Cardiac muscle cell (in vitro differentiated cells and primary cell): ENCODE measurements at regions not wholly inside any gene's neighbourhood (a gene's known extent, or its start where the extent isn't known, plus 50 kb on each side); places are given as distances from the start of the nearest gene placed in this dataset.

Experiments used
- DNase-seq, 2 donors: peaks; one replicate each; pipeline versions ENCODE4 v3.0.0 to v3.0.0-alpha.2; 2010 to 2017; ENCODE audit warnings: low read depth in 1 of 2, low spot score in 1 of 2
- H3K27ac ChIP-seq: fragments of 200-600 bp; sonication (generic); 2 replicates; pipeline ENCODE4 v1.5.1; 2016
- H3K27me3 ChIP-seq: fragments of 200-600 bp; sonication (generic); 2 replicates; pipeline ENCODE4 v1.6.0; 2016; ENCODE audit warnings: control low read depth
- H3K36me3 ChIP-seq: fragments of 200-600 bp; sonication (generic); 2 replicates; pipeline ENCODE4 v1.5.1; 2016; ENCODE audit warnings: control low read depth
- H3K4me1 ChIP-seq: fragments of 200-600 bp; sonication (generic); 2 replicates; pipeline ENCODE4 v1.8.1; 2017; ENCODE audit warnings: low read depth, mild to moderate bottlenecking, mixed run types
- H3K4me3 ChIP-seq: fragments of 200-600 bp; sonication (generic); 2 replicates; pipeline ENCODE4 v1.5.1; 2016; ENCODE audit warnings: mild to moderate bottlenecking
- H3K9me3 ChIP-seq: fragments of 200-600 bp; sonication (generic); 2 replicates; pipeline ENCODE4 v1.5.1; 2017; ENCODE audit warnings: low read depth, mild to moderate bottlenecking, control low read depth
- CTCF ChIP-seq: IDR thresholded peaks from 2 replicates; pipeline ENCODE4 v1.5.1; 2012; ENCODE audit warnings: low read depth, mild to moderate bottlenecking, low read length

DNA sequence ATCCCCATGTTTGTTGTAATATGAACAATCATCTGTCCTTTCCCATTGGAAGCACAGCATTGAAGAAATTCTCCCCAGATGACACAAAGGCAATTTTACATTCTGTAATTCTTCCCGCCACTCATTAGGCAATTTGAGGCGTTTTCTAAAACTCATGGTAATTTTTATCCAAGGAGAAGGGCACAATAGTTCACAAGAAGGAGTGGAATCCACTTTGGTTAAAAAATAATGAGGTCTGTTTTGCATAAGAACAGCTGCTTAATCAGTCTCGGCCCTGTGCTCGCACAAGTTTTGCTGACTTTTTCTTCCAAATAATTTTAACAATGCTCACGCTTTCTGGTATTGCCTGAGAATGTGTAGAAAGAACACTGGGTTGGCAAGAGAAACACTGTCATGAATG lies 94.0 kb downstream of the CAVIN4 start:
- DNase-seq, result no peak
- no peak overlapping the region for H3K4me3 ChIP-seq
- no peak overlapping the region for H3K27ac ChIP-seq
- TF ChIP-seq CTCF, result no peak
- no peaks in the 10 kb centered on the region for H3K27me3 ChIP-seq
- no peaks in the 10 kb centered on the region for H3K4me1 ChIP-seq
- no peaks in the 10 kb centered on the region for H3K9me3 ChIP-seq
- H3K36me3 ChIP-seq, result no peaks in the 10 kb centered on the region

DNA sequence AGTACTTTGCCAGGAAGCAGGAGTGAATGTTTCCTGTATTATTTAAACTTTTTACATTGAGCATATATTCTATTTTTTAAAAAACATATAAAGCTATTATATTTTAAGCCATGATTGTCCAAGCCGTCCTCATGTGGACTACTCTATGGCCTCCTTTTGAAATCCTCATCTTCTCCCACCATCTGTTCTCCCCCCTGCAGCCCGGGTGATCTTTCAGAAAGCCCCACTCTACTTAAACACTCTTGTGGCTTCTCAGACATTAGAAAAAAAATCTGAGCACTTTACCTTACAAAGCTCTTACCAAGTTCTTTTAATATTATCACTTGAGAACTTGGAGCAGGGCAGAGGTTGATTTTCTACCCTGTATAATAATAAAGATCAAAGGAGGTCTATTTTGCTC lies 95.4 kb downstream of the CAVIN4 start:
- Histone ChIP-seq H3K27me3 (no peaks in the 10 kb centered on the region), H3K9me3 (no peaks in the 10 kb centered on the region), H3K4me1 (no peaks in the 10 kb centered on the region), H3K36me3 (no peaks in the 10 kb centered on the region), H3K27ac (no peak overlapping the region), H3K4me3 (no peak overlapping the region)
- no peak for DNase-seq
- no peak for TF ChIP-seq CTCF

GRCh38 chr9:100674419-100675122 lies 96.7 kb downstream of the CAVIN4 start:
- H3K4me3 ChIP-seq, result no peak overlapping the region
- no peak for DNase-seq
- TF ChIP-seq CTCF, result no peak
- no peaks in the 10 kb centered on the region for H3K36me3 ChIP-seq
- no peaks in the 10 kb centered on the region for H3K4me1 ChIP-seq
- H3K9me3 ChIP-seq, result no peaks in the 10 kb centered on the region
- H3K27ac ChIP-seq, result no peak overlapping the region
- H3K27me3 ChIP-seq, result no peaks in the 10 kb centered on the region

DNA sequence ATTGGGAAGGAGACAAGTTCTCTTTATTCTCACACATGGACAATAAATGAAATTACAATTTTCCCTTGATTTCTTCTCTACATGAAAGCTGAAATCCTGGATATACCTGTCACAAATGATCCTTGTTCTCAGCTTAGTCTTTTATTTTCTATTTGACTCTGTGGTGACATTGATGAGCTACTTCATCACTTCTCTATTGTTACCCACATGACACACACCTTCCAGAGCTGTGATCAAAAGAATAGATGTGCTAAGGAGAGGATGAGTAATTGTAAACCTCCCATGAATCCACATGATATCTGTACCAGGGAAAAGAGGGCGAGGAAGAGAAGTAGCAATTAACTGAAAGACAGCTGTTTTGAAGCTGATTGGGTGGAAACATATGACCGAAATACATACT lies 102.0 kb downstream of the CAVIN4 start:
- Histone ChIP-seq H3K9me3 (no peaks in the 10 kb centered on the region), H3K36me3 (no peaks in the 10 kb centered on the region), H3K27me3 (no peaks in the 10 kb centered on the region), H3K4me1 (no peaks in the 10 kb centered on the region), H3K4me3 (no peak overlapping the region), H3K27ac (no peak overlapping the region)
- TF ChIP-seq CTCF, result no peak
- DNase-seq, result no peak

DNA sequence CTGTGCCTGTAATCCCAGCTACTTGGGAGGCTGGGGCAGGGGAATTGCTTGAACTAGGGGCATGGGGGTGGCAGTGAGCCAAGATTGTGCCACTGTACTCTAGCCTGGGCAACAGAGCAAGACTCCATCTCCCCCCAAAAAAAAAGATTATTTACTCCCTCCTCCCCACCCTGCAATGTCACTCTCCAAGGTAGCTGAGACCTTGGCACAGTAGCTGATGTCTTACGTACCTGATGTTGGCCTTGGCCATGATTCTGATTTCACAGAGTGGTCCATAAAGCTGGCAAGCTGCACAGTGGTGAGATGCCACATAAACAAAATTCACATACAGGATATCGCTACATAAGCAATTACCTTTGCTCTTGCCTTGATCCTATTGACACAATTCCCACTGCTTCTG lies 108.5 kb downstream of the CAVIN4 start:
- no peaks in the 10 kb centered on the region for H3K36me3 ChIP-seq
- no peak overlapping the region for H3K27ac ChIP-seq
- TF ChIP-seq CTCF, result no peak
- no peaks in the 10 kb centered on the region for H3K9me3 ChIP-seq
- H3K27me3 ChIP-seq, result no peaks in the 10 kb centered on the region
- H3K4me3 ChIP-seq, result no peak overlapping the region
- no peaks in the 10 kb centered on the region for H3K4me1 ChIP-seq
- DNase-seq, result no peak

DNA sequence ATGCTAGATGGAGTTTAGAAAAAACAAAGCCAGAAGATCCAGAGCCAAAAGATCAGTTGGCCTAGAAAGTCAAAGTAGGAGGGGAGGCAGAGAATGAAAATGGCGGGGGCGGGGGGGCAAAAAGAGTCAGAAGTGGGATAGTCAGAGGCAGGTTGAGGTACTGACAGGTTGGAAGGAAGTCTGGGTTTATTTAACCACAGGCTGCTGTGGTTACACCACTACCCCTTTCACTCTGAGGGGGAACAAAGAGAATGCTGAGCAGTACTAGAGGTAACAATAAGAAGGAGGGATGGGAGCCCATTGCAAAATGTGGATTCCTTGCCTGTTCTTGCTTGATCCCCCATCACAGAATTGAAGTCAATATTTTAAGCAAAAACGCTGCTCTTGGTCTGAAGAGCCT lies 111.8 kb downstream of the CAVIN4 start:
- no peak for TF ChIP-seq CTCF
- Histone ChIP-seq H3K27ac (no peak overlapping the region), H3K9me3 (no peaks in the 10 kb centered on the region), H3K36me3 (no peaks in the 10 kb centered on the region), H3K4me1 (no peaks in the 10 kb centered on the region), H3K27me3 (no peaks in the 10 kb centered on the region), H3K4me3 (no peak overlapping the region)
- no peak for DNase-seq
